IPS-NIHi7 (cell line): ENCODE measurements at regions not wholly inside any gene's neighbourhood (a gene's known extent, or its start where the extent isn't known, plus 50 kb on each side); places are given as distances from the start of the nearest gene placed in this dataset.
A peak's percentile ranks its signal among the peaks of the same experiment; 100 is the strongest.

ENCODE experiments used
- DNase-seq: peaks from one replicate; pipeline ENCODE4 v3.0.0; 2012; ENCODE audit warnings: mixed read lengths; ENCODE audit errors: extremely low spot score

DNA sequence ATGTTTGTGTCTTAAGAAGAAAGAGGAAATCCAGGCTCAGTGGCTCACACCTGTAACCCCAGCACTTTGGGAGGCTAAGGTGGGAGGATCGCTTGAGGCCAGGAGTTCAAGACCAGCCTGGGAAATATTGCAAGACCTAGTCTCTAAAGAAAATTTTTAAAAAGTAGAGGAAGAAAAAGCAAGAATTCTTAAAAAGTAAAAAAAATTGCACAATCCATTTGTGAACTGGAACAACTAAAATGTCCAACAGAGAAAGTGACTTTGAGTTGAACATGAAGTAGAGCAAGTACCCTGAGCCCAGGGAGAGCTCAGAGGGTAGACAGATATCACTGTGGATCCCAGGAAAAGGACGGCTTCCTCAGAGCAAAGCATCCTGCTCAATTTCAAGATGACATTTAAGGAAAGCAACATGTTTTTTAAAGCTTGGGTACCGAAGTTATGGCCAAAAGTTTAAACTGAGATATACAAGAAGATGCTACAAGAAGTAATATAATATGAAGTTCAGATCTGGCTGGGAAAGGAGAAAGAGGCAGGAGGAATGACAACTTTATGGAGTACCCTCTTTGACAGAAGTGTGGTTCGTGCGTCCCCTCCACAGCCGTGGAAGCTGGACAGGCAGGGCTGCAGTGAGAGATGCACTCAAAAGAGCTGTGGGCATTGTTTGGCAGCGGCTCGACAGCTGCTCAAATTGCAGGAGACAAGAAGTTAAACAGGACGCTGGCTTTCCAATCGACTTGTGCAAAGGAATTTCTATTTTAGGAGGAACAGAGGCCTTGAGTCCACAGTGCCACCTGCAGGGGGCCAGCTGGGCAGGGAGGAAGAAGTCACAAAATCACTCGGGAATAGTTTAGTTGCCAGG is 201.3 kb downstream of the JCAD start:
- DNase-seq, result peak; percentile 62

DNA sequence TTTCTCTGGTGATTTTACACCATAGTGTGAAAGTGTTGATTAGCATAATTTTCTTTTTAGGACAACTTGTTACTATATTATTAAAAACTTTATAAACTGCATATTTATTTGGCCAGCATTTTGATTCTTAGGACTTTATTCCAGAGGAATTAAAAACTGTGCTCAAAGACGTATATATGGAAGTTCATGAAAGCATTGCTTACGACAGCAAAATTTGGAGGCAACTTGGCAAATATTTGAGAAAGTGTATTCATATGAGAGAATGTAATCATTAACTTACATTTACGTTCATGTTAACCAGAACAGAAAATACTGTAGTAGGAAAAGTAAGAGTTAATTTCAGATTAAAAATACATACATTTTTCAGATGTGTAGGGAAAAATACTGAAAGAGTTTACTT is 203.1 kb downstream of the JCAD start:
- DNase-seq, result no peak

DNA sequence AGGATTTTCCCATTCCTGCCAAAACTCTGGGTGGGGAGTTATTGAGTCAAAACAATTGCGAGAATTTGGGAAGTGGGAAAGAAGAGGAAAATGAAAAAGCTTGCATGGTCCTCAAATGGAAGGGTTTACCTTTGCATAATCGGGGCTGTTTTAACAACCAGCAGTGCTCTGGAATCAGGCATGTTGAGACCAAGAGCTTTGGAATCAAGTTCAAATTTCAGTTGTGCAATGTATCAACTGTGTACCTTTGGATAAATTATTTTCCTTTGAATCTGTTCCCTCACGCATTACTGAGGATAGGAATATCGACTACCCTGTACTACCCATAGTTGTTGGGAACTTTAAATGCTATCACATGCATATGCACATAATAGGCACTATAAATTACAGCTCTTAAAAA is 205.5 kb downstream of the JCAD start:
- DNase-seq, result no peak

DNA sequence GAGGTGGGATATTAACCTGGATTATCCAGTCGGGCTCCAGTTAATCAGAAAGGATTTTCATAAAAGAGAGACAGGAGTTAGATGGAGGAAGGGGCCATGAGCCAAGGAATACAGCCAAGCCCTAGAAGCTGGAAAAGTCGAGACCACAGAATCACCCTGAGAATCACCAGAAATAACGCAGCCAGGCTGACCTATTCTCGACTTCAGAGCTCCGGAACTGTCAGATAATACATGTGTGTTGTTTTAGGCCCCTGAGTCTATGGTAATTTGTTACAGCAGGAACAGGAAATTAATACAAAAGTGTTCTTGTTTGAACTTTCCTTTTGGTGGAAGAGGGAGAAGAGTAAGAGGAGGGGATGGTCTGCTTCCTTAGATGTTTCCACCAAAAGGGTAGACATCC is 208.1 kb downstream of the JCAD start:
- DNase-seq, result no peak

DNA sequence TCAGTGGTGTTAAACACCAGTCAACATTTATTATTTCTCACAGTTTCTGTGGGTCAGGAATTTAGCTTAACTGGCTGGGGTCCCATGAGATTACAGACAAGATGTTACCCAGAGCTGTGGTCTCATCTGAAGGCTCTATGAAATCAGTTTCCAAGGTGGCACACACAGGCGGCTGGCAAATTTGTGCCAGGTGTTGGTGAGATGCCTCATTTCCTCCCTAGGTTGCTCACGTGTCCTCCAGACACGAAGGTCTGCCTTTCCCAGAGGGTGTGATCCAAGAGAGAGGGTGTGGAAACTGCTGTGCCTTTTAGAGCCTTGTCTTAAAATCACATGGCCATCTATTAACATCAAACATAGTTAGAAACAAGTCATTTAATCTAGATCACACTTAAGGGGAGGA is 209.0 kb downstream of the JCAD start:
- no peak for DNase-seq

DNA sequence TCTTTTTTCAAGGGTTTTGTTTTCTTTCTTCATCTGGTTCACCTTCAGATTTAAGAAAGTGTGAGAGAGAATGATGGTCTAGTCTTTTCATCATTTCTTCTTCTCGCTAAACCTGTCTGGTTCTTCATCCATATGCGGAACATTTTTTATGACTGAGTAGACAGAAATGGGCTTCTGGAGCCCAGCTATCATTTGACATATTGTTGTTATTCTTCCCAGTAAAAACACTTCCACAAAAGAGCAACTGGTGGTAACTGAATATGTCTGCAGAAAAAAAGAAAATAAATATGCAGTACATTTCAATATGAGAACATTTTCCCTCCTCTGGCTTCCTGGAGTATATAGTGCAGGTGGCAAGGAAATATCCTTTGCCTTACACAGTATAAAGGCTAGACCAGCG is 209.5 kb downstream of the JCAD start:
- no peak for DNase-seq

DNA sequence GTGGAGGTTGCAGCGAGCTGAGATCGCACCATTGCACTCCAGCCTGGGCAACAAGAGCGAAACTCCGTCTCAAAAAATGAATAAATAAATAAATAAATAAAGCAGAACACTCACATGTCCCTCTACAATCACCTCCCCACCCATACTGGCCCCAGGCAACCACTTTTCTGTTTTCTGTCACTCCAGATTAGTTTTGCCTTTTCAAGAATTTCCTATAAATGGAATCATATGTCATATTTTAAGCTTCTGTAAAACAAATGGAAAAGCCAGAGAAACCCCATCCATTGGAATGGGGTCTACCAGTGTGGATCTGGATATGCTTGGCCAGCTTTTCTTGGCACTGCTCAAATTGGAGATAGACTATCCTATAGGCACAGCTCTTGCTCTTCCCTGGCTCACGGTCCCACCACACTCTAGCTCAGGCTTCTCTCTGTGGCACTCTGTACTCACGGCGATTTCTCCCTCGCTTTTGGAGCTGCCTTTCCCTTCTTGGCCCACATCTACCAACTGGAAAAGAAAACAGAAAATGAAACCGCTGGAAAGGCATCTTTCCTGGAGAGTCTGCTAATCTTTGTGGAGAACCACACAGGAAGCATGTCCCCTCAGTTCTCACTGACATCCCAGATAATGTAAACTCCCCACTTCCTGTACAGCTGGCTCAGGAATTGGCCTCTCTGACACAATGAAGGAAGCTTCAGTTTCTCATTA is 210.1 kb downstream of the JCAD start:
- no peak for DNase-seq

DNA sequence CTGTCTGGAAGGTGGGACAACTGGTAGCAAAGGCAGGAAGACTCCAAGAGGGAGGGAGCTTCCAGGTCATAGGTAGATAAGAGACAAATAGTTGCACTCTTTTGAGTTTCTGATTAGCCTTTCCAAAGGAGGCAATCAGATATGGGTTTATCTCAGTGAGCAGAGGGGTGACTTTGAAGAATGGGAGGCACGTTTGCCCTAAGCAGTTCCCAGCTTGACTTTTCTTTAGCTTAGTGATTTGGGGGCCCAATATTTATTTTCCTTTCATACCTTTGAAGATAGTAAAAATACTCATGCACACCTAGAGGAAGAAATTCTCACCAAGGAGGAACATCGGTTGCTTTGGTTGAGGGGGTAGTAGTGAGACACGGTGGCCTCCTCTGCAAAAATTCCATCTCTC is 212.1 kb upstream of the SVIL start:
- DNase-seq, result no peak

DNA sequence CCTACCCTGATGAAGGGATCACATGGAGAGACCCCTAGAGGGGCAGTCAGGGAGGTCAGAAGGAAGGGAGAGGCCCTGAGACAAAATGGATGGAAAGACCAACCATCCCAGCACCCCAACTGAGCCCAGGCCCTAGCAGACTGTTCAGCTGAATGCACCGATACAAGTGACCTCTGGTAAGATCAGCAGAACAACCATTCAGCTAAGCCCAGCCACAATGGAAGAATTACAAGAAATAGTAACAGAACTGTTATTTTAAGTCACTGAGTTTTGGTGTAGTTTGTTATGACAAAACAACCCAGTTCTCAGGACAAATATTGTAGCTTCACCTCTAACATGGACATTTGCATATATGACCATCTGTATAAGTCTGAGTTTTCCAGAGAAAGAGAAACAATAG is 210.4 kb upstream of the SVIL start:
- DNase-seq, result no peak

DNA sequence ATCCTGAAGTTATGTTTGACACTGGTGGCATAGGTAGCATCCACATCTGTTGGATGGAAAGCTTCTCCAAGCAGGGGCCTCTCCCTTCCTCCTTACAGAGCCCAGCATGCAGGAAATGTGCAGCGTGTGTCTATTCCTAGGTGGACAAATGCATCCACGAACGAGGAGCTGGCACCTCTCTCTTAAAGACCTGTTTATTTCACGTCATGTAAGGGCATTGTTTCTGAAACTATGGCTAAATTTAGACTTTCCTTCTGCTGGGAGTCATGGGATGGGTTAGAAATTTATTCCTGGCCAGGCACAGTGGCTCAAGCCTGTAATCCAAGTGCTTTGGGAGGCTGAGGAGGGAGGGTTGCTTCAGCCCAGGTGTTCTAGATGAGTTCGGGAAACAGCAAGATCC is 208.4 kb upstream of the SVIL start:
- no peak for DNase-seq

DNA sequence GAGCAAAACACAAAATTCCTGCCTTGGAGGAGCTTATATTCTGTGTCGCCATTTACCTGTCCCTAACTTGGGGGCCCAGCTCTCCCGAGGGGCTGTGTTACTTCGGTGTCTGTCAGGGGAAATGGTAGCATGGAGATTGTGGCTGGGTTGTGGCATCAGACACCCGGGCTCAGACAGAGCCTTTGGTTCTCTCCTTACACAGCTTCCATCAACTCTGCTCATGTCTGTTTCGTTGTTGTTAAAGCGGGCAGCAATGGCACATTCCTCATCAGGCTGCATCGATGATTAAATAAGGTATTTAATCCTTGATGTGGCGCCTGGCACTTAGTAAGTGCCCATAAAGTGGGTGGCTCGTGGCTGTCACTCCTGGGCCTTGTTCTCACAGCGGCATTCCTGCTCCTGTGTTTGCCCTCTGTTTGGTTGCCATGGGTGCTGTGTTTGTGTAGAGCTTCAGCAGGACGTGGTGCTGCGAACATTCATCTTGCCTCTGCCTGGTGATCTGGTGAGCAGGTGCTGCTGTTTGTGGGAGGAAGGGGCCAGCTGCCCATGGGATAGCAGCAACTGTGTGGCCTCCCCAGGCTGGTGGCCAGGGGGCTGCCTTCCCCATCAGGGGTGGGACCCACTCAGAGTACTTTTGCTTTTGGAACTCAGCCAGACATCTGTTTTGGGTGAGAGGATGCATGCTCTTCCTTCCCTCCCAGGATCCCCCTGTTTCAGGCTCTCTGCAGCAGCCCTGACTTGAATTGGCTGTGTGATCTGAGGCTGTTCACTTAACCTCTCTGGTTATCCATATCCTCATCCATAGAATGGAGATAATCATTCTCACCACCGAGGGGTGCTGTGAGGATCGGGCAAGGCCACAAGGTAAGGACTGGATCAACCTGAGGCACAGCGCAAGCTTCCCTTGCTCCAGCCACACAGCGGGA is 207.2 kb upstream of the SVIL start:
- DNase-seq, result peak; percentile 57

DNA sequence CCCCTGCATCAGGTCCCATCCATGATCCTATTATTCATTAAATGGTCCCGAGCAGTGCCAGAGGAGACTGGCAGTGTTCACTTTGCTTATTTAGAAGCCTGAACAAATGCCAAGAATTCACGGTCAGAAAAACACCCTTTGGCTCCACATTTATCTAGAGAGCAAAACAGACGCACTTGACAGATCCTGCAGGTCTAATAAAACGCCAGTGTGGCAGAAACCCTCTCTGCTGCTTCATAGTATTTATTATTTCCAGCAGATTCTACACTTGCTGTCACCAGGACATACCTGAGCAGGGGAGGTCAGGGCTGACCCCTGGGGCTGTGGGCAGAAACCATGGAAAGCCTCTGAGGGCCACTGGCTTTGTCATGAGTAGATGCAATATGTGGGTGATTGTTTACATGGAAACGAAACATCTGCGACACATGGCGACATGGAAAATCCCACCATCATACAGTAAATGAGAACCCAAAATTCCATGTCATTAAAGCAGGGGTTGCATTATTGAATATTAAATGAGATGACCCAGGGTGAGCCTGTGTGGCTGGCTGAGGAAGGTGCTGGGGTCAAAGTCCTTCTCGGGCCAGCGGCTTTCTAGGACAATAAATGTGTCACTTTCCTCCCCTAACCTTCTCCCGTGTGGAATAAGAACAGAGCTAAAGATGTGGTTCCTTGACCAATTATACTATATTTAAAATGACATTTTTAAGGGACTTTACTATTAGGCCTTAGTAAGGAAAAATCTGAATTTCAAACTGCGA is 205.9 kb upstream of the SVIL start:
- DNase-seq, result no peak

DNA sequence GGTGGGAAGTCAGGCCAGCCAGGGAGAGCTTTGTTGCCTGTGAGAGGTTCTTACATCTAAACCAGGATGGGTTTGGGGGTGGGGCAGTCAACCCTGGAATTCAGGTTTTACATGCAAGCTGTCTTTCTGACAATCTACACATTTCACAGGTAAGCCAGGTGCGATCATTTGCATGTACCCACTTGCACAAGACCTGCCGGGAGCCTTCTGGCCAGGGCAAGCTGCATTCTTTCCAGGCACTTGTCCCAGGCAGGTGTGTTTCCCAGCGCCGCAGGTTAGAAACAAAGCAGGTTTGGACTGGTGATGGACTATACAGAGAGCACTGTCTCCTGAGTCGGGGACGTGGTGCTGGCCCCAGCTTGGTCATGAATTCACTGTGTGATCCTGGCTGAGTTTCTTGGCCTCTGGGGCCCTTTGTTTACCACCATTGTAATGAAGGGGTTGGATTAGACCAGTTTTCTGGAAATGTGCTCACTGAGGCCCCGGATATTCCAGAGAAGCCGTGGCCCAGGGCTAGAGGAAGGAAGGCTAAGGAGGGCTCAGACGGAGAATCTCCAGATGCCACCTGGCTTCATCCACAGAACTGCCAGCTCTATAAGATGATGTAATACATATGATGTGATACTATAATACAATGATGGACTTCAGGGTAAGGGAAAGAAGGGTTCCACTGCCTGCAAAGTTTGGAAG is 205.2 kb upstream of the SVIL start:
- no peak for DNase-seq

DNA sequence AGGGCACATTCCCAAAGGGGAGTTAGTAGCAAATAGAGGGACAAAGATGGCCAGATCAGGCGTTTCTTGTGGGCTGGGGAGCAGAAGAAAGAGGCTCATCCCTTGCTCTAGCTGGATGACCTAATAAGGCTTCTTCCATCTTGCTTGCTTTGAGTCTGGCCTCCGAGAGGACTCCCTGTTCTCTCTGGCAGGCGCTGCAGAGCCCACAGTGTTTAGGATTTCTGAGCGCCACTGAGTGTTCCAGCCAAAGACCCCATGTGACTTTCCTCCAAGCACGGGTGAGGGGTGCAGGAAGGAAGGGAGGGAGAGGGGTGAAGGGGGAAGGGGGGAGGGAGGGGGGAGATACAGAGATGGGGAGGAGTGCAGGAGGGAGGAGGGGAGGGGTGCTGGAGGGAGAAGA is 203.8 kb upstream of the SVIL start:
- DNase-seq, result no peak

DNA sequence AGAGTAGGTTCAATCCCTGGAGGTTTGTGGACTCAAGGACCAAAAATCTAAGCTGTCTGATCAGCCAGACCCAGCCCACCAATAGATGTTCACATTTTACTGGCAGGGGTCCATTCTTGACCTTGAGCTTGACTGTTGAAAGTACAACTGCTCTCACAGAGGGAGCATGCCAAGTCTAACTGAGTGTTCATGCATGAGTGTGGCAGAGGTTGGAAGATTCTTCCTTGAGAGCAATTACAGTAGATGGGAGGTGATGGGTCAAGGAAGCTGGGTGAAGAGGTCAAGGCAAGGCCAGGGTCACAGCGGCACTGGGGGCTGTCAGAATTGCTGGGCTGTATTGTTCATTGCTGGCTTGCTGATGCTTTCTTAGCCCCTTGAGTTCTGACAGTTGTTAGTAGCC is 202.8 kb upstream of the SVIL start:
- DNase-seq, result no peak

DNA sequence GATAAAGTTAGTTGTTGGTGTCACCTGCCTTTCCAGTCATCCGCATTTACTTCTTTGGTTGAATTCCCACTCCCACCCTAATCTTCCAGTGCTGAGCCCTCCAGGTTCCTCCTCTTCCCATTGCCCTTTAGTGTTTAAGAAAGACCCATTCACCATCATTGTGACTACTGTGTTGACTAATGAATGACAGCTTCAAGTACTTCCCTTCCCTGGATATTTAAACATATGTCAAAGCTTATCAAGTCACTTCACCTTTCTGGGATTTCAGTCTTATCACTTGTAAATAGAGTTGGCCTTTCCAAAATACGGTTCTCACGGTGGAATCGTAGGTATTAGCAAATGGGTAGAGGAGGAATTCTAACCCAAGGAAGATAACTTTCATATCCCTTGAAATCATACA is 201.6 kb upstream of the SVIL start:
- DNase-seq, result no peak

DNA sequence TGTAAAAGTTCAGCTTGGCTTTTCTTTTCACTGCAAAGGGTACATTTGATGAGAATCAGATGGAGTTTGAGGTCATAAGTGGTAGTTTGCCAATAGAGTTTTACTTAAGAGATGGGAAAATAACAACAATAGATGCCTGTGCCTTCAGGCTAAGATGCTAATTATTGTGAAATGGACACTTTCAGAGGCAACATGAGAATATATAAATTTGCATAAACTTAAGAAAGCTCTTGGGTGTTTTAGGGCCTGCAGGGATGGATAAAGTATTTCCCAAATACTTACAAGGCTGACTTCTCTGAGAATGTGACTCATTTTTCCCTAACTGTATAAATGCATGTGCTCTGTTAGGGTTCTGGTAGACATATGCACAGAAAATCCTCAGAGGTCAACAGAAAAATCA is 200.3 kb upstream of the SVIL start:
- DNase-seq, result no peak

DNA sequence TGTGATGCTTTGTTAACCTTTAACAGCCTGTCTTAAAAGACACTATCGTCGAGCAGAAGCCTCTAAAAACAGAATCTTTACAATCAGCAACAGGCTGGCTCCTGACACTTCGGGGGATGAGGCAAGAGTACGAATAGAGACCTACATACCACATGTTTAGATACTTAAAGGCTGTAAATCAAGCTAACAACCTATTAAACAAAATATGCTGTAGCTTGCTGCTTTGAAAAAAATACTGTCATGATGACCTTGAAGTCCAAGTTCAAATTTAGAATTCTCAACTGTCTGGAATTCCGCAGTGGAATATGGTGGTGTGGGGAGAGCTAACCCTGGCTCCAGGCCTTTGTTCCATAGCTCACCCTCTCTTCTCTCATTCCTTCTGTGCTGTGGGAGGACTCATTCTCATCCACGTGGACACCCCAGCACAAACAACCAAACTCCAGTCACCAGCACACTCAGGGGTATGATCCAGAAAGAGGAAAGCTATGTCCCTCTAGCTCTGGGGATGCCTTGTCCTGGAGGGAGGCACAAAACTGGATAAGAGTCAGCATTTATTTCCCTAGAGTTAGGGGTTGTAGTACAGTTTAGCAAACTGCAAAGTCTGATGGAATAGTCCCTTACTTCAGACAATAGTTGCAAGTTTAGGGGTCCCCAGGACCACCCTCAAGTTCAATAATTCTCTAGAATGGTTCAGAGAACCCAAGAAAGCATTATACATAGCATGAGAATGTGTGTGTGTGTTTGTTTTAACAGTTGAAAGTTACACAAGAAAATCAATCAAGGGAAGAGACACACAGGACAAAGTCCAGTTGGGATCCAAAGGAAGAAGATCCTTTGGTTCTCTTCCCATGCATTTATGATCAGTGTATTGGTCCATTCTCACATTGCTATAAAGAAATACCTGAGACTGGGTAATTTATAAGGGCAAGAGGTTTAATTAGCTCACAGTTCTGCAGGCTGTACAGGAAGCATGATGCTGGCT is 196.1 kb upstream of the SVIL start:
- no peak for DNase-seq

DNA sequence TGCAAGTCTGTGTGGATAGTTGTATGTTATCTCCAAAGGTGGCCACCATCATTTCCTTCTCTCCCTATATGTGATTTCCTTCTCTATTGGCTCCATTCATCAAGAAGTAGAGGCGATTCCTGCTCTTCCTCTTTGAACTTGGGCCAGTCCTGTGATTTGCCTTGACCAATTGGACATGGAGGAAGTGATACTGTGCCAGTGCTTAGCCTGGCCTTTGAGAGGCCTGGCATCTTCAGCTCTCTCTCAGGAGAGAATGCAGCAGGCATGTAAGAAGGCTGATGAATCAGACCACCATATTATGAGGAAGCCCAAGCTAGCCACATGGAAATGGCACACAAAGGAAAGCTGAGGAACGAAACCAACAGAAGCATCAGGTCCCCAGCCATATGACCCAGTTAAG is 195.0 kb upstream of the SVIL start:
- no peak for DNase-seq

DNA sequence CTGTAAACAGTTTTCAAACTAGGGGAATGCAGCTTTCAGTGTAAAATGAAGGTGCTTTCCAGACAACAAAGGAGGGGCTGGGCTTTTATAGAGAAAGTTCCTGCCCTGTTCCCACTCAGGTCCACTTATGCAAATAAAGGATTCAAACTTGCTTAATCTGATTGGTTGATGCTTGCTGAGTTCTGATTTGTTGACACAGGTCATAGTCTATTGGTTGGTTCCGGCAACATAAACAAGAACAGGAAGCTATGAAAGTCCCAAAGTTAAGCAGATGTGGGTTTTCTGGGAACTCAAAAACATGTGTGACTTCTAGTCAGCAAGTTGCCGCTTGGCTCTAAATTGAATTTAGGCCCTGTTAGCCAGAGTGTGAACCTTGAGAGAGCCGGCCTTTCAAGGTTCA is 194.2 kb upstream of the SVIL start:
- DNase-seq, result no peak
